ENCODE measurements at regions not wholly inside any gene's neighbourhood (a gene's known extent, or its start where the extent isn't known, plus 50 kb on each side); places are given as distances from the start of the nearest gene placed in this dataset.

- ATAC-seq, result no peak
- Histone ChIP-seq H3K4me1 (0 out of 3 replicates have a peak, but pooled peaks cover 3% of the 10 kb centered on the region), H3K4me2 (no peak overlapping the region), H3K9me3 (no peaks in the 10 kb centered on the region), H3K4me3 (no peak overlapping the region), H3K27ac (no peak overlapping the region)
- 61% methylated on average over 5 of the region's 5 CpGs for WGBS (ENCODE audit: missing lambda C conversion rate)
- ChIA-PET POLR2A (no interaction called here), CTCF (no interaction called here)
- TF ChIP-seq, protein P1, sequence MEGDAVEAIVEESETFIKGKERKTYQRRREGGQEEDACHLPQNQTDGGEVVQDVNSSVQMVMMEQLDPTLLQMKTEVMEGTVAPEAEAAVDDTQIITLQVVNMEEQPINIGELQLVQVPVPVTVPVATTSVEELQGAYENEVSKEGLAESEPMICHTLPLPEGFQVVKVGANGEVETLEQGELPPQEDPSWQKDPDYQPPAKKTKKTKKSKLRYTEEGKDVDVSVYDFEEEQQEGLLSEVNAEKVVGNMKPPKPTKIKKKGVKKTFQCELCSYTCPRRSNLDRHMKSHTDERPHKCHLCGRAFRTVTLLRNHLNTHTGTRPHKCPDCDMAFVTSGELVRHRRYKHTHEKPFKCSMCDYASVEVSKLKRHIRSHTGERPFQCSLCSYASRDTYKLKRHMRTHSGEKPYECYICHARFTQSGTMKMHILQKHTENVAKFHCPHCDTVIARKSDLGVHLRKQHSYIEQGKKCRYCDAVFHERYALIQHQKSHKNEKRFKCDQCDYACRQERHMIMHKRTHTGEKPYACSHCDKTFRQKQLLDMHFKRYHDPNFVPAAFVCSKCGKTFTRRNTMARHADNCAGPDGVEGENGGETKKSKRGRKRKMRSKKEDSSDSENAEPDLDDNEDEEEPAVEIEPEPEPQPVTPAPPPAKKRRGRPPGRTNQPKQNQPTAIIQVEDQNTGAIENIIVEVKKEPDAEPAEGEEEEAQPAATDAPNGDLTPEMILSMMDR (IDR thresholded peaks at IDR 0.05), result no peak
- no peak for FAIRE-seq
- DNase-seq (ENCODE audit: low read depth in 1 of 2, low spot score in 1 of 2), result no peak
These were observed 194.7 kb downstream of the ASMT start for GRCh38 chrX:1809581-1809980.

GRCh38 chrX:1813809-1814208, 198.9 kb downstream of the ASMT start:
- no peak for TF ChIP-seq ZFP36 (IDR thresholded peaks at IDR 0.05; ENCODE audit: borderline replicate concordance, partially characterized antibody)
- TF ChIP-seq PHF8 (IDR thresholded peaks at IDR 0.05; ENCODE audit: borderline replicate concordance, low read depth), result no peak
- no peak for TF ChIP-seq USF2 (IDR thresholded peaks at IDR 0.05)
- no peak for TF ChIP-seq ZSCAN20 (CRISPR knock-in tag; IDR thresholded peaks at IDR 0.05)
- TF ChIP-seq MAFK (IDR thresholded peaks at IDR 0.05; ENCODE audit: partially characterized antibody), result no peak
- no peak for TF ChIP-seq KDM1A (IDR thresholded peaks at IDR 0.05; ENCODE audit: low read depth)
- TF ChIP-seq KDM5A (IDR thresholded peaks at IDR 0.05), result no peak
- TF ChIP-seq RCOR1 (IDR thresholded peaks at IDR 0.05; ENCODE audit: low read depth, low read length), result no peak
- TF ChIP-seq MAZ (IDR thresholded peaks at IDR 0.05; ENCODE audit: borderline replicate concordance, low read depth, low read length), result no peak
- TF ChIP-seq EHMT2 (IDR thresholded peaks at IDR 0.05; ENCODE audit: low read depth), result no peak
- no peak for TF ChIP-seq MYC (IDR thresholded peaks at IDR 0.05; ENCODE audit: borderline replicate concordance, low read length)
- no peak for TF ChIP-seq POLR2AphosphoS2 (conservative IDR thresholded peaks at IDR 0.05; ENCODE audit: low read length)
- TF ChIP-seq, protein P2, sequence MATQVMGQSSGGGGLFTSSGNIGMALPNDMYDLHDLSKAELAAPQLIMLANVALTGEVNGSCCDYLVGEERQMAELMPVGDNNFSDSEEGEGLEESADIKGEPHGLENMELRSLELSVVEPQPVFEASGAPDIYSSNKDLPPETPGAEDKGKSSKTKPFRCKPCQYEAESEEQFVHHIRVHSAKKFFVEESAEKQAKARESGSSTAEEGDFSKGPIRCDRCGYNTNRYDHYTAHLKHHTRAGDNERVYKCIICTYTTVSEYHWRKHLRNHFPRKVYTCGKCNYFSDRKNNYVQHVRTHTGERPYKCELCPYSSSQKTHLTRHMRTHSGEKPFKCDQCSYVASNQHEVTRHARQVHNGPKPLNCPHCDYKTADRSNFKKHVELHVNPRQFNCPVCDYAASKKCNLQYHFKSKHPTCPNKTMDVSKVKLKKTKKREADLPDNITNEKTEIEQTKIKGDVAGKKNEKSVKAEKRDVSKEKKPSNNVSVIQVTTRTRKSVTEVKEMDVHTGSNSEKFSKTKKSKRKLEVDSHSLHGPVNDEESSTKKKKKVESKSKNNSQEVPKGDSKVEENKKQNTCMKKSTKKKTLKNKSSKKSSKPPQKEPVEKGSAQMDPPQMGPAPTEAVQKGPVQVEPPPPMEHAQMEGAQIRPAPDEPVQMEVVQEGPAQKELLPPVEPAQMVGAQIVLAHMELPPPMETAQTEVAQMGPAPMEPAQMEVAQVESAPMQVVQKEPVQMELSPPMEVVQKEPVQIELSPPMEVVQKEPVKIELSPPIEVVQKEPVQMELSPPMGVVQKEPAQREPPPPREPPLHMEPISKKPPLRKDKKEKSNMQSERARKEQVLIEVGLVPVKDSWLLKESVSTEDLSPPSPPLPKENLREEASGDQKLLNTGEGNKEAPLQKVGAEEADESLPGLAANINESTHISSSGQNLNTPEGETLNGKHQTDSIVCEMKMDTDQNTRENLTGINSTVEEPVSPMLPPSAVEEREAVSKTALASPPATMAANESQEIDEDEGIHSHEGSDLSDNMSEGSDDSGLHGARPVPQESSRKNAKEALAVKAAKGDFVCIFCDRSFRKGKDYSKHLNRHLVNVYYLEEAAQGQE (IDR thresholded peaks at IDR 0.05), result no peak
- no peak for TF ChIP-seq FOSB (CRISPR knock-in tag; IDR thresholded peaks at IDR 0.05)
- no peak for TF ChIP-seq RAD21 (conservative IDR thresholded peaks at IDR 0.05 in 1 of 2, IDR thresholded peaks at IDR 0.05 in 1 of 2)
- TF ChIP-seq HOXA7 (CRISPR knock-in tag; IDR thresholded peaks at IDR 0.05), result no peak
- ATAC-seq (no peak), FAIRE-seq (no peak), DNase-seq (ENCODE audit: low read depth in 1 of 2, low spot score in 1 of 2) (no peak)
- H3K4me1 ChIP-seq, result no peaks in the 10 kb centered on the region
- WGBS (ENCODE audit: missing lambda C conversion rate), result 82% methylated on average over 15 of the region's 15 CpGs
- H3K4me2 ChIP-seq, result no peak overlapping the region
- ChIA-PET POLR2A (no interaction called here), CTCF (no interaction called here)
- H3K4me3 ChIP-seq, result no peak overlapping the region
- no peak overlapping the region for H3K27ac ChIP-seq
- no peaks in the 10 kb centered on the region for H3K9me3 ChIP-seq
